HEK293 (cell line): ENCODE measurements at regions not wholly inside any gene's neighbourhood (a gene's known extent, or its start where the extent isn't known, plus 50 kb on each side); places are given as distances from the start of the nearest gene placed in this dataset.

Experiments used
- CTCF ChIA-PET: fragments of 350-600 bp; formaldehyde crosslinking; extraction: SDS; loops from one replicate; lab custom pipeline; 2021; ENCODE audit warnings: antibody characterized with exemption; lab: Yijun Ruan, JAX
- POLR2A ChIA-PET: fragments of 300-600 bp; formaldehyde crosslinking; extraction: SDS; loops from one replicate; lab custom pipeline; 2020; ENCODE audit warnings: antibody characterized with exemption, inconsistent platforms; lab: Yijun Ruan, JAX
- H3K27ac ChIP-seq: fragments of 200-500 bp; sonication (Bioruptor generic); 2 replicates; pipeline ENCODE4 v1.5.1; 2014; ENCODE audit warnings: low read depth, low read length, control low read depth, inconsistent platforms; ENCODE audit errors: extremely low read depth
- H3K36me3 ChIP-seq, 2 experiments: fragments of 200-500 bp in 1 of 2; sonication (Bioruptor generic) in 1 of 2; 1 replicate in 1 of 2; 2 replicates in 1 of 2; pipeline ENCODE4 v1.5.1; 2014 to 2017; ENCODE audit warnings: inconsistent platforms in 2 of 2, low read length in 2 of 2; ENCODE audit not compliant: control insufficient read depth in 2 of 2, insufficient read depth in 1 of 2
- H3K4me1 ChIP-seq: fragments of 200-500 bp; sonication (Bioruptor generic); 2 replicates; pipeline ENCODE4 v1.5.1; 2014; ENCODE audit warnings: mild to moderate bottlenecking, low read length, inconsistent platforms; ENCODE audit not compliant: control insufficient read depth, insufficient read depth
- H3K4me3 ChIP-seq: 2 replicates; pipeline ENCODE4 v1.5.1; 2011; ENCODE audit warnings: low read depth, mild to moderate bottlenecking, control low read depth, low read length, moderate library complexity
- H3K9me3 ChIP-seq: fragments of 200-500 bp; sonication (Bioruptor generic); 2 replicates; pipeline ENCODE4 v1.5.1; 2014; ENCODE audit warnings: low read depth, low read length, inconsistent platforms; ENCODE audit not compliant: control insufficient read depth, insufficient read depth
- AEBP2 ChIP-seq: fragments of 450-650 bp; formaldehyde crosslinking; IDR thresholded peaks from 2 replicates; pipeline ENCODE4 v1.5.1; 2016; ENCODE audit warnings: missing biosample characterization, missing genetic modification characterization, borderline replicate concordance
- ELK4 ChIP-seq: IDR thresholded peaks from 2 replicates; pipeline ENCODE4 v1.6.1; 2011; ENCODE audit warnings: mild to moderate bottlenecking, low read depth, low read length, borderline replicate concordance
- IKZF3 ChIP-seq: fragments of 450-650 bp; IDR thresholded peaks from 2 replicates; pipeline ENCODE4 v1.5.0; 2018; ENCODE audit warnings: missing biosample characterization, mild to moderate bottlenecking, missing genetic modification characterization, moderate library complexity
- REPIN1 ChIP-seq: fragments of 450-650 bp; formaldehyde crosslinking; IDR thresholded peaks from 2 replicates; pipeline ENCODE4 v1.5.1; 2017; ENCODE audit warnings: missing biosample characterization, missing genetic modification characterization, low read depth
- TCF7L2 ChIP-seq: IDR thresholded peaks from 2 replicates; pipeline ENCODE4 v1.6.1; 2011; ENCODE audit warnings: low read depth, mild to moderate bottlenecking, inconsistent platforms, low read length, moderate library complexity, borderline replicate concordance
- ZNF10 ChIP-seq: fragments of 450-650 bp; formaldehyde crosslinking; IDR thresholded peaks from 2 replicates; pipeline ENCODE4 v1.5.1; 2017; ENCODE audit warnings: missing biosample characterization, missing genetic modification characterization
- ZNF140 ChIP-seq: fragments of 450-650 bp; formaldehyde crosslinking; IDR thresholded peaks from 2 replicates; pipeline ENCODE4 v1.5.1; 2016; ENCODE audit warnings: missing biosample characterization, missing genetic modification characterization
- ZNF148 ChIP-seq: fragments of 450-650 bp; formaldehyde crosslinking; IDR thresholded peaks from 2 replicates; pipeline ENCODE4 v1.5.0; 2017; ENCODE audit warnings: missing biosample characterization, missing genetic modification characterization, borderline replicate concordance
- ZNF202 ChIP-seq: fragments of 450-650 bp; formaldehyde crosslinking; IDR thresholded peaks from 2 replicates; pipeline ENCODE4 v1.5.1; 2016; ENCODE audit warnings: missing biosample characterization, missing genetic modification characterization, borderline replicate concordance
- ZNF221 ChIP-seq: fragments of 450-650 bp; formaldehyde crosslinking; IDR thresholded peaks from 2 replicates; pipeline ENCODE4 v1.5.1; 2017; ENCODE audit warnings: missing biosample characterization, missing genetic modification characterization, borderline replicate concordance
- ZNF23 ChIP-seq: fragments of 450-650 bp; formaldehyde crosslinking; IDR thresholded peaks from 2 replicates; pipeline ENCODE4 v1.5.1; 2016; ENCODE audit warnings: missing biosample characterization, missing genetic modification characterization, borderline replicate concordance
- ZNF239 ChIP-seq: fragments of 450-650 bp; formaldehyde crosslinking; IDR thresholded peaks from 2 replicates; pipeline ENCODE4 v1.5.1; 2016; ENCODE audit warnings: missing biosample characterization, missing genetic modification characterization
- ZNF341 ChIP-seq: fragments of 450-650 bp; formaldehyde crosslinking; IDR thresholded peaks from 2 replicates; pipeline ENCODE4; 2016; ENCODE audit warnings: low read depth, missing biosample characterization, missing genetic modification characterization
- ZNF37A ChIP-seq: fragments of 450-650 bp; IDR thresholded peaks from 2 replicates; pipeline ENCODE4 v1.5.1; 2018; ENCODE audit warnings: missing biosample characterization, missing genetic modification characterization
- ZNF610 ChIP-seq: fragments of 450-650 bp; formaldehyde crosslinking; IDR thresholded peaks from 2 replicates; pipeline ENCODE4 v1.5.1; 2016; ENCODE audit warnings: missing biosample characterization, missing genetic modification characterization, borderline replicate concordance
- ZNF626 ChIP-seq: fragments of 450-650 bp; sonication (Bioruptor Pico); formaldehyde crosslinking; IDR thresholded peaks from 2 replicates; pipeline ENCODE4 v1.5.1; 2018; ENCODE audit warnings: missing biosample characterization, missing genetic modification characterization, inconsistent platforms
- ZNF701 ChIP-seq: fragments of 450-650 bp; formaldehyde crosslinking; IDR thresholded peaks from 2 replicates; pipeline ENCODE4 v1.5.1; 2016; ENCODE audit warnings: missing biosample characterization, missing genetic modification characterization
- ZNF843 ChIP-seq: fragments of 450-650 bp; formaldehyde crosslinking; IDR thresholded peaks from 2 replicates; pipeline ENCODE4 v1.5.1; 2016; ENCODE audit warnings: missing biosample characterization, missing genetic modification characterization
- TF ChIP-seq, protein P1 (sequence below): fragments of 450-650 bp; formaldehyde crosslinking; IDR thresholded peaks from 2 replicates; pipeline ENCODE4 v1.5.1; 2016; ENCODE audit warnings: missing biosample characterization, missing genetic modification characterization
- TF ChIP-seq, protein P2 (sequence below): fragments of 450-650 bp; formaldehyde crosslinking; IDR thresholded peaks from 2 replicates; pipeline ENCODE4 v1.5.1; 2016; ENCODE audit warnings: missing biosample characterization, missing genetic modification characterization
- TF ChIP-seq, protein P3 (sequence below): fragments of 450-650 bp; formaldehyde crosslinking; IDR thresholded peaks from 2 replicates; pipeline ENCODE4 v1.5.1; 2017; ENCODE audit warnings: missing biosample characterization, missing genetic modification characterization
- TF ChIP-seq, protein P4 (sequence below): fragments of 450-650 bp; formaldehyde crosslinking; optimal IDR thresholded peaks from 2 replicates; pipeline ENCODE3; 2016; ENCODE audit warnings: missing biosample characterization, mild to moderate bottlenecking, missing genetic modification characterization

DNA sequence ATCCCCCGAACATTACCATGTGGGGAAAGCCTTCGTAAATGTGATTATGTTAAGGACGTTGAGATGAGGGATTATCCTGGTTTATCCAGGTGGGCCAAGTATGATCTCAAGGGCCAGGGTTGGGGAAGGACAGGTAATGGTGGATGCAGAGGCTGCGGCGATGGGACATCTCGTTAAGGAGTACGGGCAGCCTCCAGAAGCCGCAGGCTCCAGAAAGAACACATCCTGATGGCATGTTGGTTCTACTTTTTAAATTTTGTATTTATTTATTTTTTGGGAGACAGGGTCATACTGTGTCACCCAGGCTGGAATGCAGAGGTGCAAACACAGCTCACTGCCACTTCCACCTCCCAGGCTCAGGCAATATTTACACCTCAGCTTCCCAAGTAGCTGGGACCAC, 86.2 kb upstream of the RAB6C start (continued):
- TF ChIP-seq ZNF148 (tag by site-specific recombination) (no peak), ZNF239 (tag by site-specific recombination) (no peak), ZNF701 (tag by site-specific recombination) (no peak), ZNF341 (tag by site-specific recombination) (no peak)
- TF ChIP-seq, all 188 proteins: peak for 0

DNA sequence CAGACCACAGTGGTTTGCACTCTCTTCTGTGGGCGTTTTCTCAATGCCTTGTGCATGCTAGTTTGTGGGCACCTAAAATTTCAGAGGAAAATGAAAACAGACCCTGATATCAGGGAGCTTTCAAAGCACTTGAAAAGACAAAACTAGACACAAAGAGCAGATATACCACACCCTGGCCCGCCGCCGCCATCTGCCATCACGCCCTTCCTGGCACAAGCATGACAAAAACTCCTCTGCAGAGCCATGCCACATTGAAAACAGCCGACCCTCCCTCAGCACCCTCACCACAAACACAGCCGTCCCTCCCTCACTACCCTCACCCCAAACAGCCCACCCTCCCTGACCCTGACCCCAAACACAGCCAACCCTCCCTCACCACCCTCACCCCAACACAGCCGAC, 84.8 kb upstream of the RAB6C start:
- POLR2A ChIA-PET = no interaction called here
- H3K27ac ChIP-seq = no peak overlapping the region
- H3K4me3 ChIP-seq = no peak overlapping the region
- TF ChIP-seq ZNF202 (tag by site-specific recombination) (no peak), REPIN1 (tag by site-specific recombination) (no peak), ZNF23 (tag by site-specific recombination) (no peak), TCF7L2 (no peak), ZNF610 (tag by site-specific recombination) (no peak), IKZF3 (tag by site-specific recombination) (no peak), ZNF626 (no peak), ELK4 (no peak), ZNF140 (tag by site-specific recombination) (no peak), ZNF37A (no peak), AEBP2 (tag by site-specific recombination) (no peak), ZNF221 (no peak), ZNF10 (tag by site-specific recombination) (no peak), ZNF843 (no peak)
- TF ChIP-seq, protein P1, sequence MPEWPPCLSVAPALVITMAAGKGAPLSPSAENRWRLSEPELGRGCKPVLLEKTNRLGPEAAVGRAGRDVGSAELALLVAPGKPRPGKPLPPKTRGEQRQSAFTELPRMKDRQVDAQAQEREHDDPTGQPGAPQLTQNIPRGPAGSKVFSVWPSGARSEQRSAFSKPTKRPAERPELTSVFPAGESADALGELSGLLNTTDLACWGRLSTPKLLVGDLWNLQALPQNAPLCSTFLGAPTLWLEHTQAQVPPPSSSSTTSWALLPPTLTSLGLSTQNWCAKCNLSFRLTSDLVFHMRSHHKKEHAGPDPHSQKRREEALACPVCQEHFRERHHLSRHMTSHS (tag by site-specific recombination) = no peak
- TF ChIP-seq, protein P2, sequence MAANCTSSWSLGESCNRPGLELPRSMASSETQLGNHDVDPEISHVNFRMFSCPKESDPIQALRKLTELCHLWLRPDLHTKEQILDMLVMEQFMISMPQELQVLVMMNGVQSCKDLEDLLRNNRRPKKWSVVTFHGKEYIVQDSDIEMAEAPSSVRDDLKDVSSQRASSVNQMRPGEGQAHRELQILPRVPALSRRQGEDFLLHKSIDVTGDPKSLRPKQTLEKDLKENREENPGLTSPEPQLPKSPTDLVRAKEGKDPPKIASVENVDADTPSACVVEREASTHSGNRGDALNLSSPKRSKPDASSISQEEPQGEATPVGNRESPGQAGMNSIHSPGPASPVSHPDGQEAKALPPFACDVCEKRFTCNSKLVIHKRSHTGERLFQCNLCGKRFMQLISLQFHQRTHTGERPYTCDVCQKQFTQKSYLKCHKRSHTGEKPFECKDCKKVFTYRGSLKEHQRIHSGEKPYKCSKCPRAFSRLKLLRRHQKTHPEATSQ (tag by site-specific recombination) = no peak
- TF ChIP-seq, protein P3, sequence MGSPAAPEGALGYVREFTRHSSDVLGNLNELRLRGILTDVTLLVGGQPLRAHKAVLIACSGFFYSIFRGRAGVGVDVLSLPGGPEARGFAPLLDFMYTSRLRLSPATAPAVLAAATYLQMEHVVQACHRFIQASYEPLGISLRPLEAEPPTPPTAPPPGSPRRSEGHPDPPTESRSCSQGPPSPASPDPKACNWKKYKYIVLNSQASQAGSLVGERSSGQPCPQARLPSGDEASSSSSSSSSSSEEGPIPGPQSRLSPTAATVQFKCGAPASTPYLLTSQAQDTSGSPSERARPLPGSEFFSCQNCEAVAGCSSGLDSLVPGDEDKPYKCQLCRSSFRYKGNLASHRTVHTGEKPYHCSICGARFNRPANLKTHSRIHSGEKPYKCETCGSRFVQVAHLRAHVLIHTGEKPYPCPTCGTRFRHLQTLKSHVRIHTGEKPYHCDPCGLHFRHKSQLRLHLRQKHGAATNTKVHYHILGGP (tag by site-specific recombination) = no peak
- TF ChIP-seq, protein P4, sequence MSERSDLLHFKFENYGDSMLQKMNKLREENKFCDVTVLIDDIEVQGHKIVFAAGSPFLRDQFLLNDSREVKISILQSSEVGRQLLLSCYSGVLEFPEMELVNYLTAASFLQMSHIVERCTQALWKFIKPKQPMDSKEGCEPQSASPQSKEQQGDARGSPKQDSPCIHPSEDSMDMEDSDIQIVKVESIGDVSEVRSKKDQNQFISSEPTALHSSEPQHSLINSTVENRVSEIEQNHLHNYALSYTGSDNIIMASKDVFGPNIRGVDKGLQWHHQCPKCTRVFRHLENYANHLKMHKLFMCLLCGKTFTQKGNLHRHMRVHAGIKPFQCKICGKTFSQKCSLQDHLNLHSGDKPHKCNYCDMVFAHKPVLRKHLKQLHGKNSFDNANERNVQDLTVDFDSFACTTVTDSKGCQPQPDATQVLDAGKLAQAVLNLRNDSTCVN (tag by site-specific recombination) = no peak
- CTCF ChIA-PET = no interaction called here
- no peaks in the 10 kb centered on the region for H3K4me1 ChIP-seq
- H3K9me3 ChIP-seq = no peaks in the 10 kb centered on the region
- no peaks in the 10 kb centered on the region for H3K36me3 ChIP-seq
